WTC11 (cell line): ENCODE measurements at regions not wholly inside any gene's neighbourhood (a gene's known extent, or its start where the extent isn't known, plus 50 kb on each side); places are given as distances from the start of the nearest gene placed in this dataset.

ENCODE experiments used
- ATAC-seq: fragments of 200-7000 bp; cut with Tn5 transposase; 2 replicates; pipeline ENCODE4 v1.10.0; 2021; ENCODE audit warnings: mild to moderate bottlenecking, moderate library complexity
- CTCF ChIA-PET: fragments of 300-600 bp; sonication (Branson Sonifier 250); formaldehyde crosslinking; loops from one replicate; lab custom pipeline; 2021; ENCODE audit warnings: antibody characterized with exemption; lab: Charles Lee
- POLR2A ChIA-PET: fragments of 350-600 bp; sonication (Branson Sonifier 250); formaldehyde crosslinking; loops from one replicate; lab custom pipeline; 2021; ENCODE audit warnings: antibody characterized with exemption; lab: Charles Lee
- DNase-seq: peaks from one replicate; pipeline ENCODE4 v3.0.0; 2021; ENCODE audit warnings: low spot score
- H3K27ac Mint-ChIP-seq: 2 replicates; pipeline ENCODE4 v1.8.0; 2021; ENCODE audit warnings: mixed read lengths
- H3K27me3 Mint-ChIP-seq: 2 replicates; pipeline ENCODE4 v1.8.0; 2021; ENCODE audit warnings: low read depth, mild to moderate bottlenecking, moderate library complexity, mixed read lengths
- H3K36me3 Mint-ChIP-seq: 2 replicates; pipeline ENCODE4 v1.8.0; 2021; ENCODE audit warnings: mixed read lengths
- H3K4me1 Mint-ChIP-seq: 2 replicates; pipeline ENCODE4 v1.8.0; 2022; ENCODE audit warnings: mixed read lengths
- H3K4me3 Mint-ChIP-seq: 2 replicates; pipeline ENCODE4 v1.8.0; 2021; ENCODE audit warnings: mild to moderate bottlenecking, moderate library complexity, mixed read lengths
- H3K9me3 Mint-ChIP-seq: 2 replicates; pipeline ENCODE4 v1.8.0; 2021; ENCODE audit warnings: mixed read lengths
- ARID4B ChIP-seq: sonication (generic); formaldehyde crosslinking; IDR thresholded peaks from 2 replicates; pipeline ENCODE4 v1.8.0; 2023; ENCODE audit warnings: missing genetic modification reagents, mild to moderate bottlenecking, borderline replicate concordance
- GTF2I ChIP-seq: fragments of 250-450 bp; sonication (Bioruptor Pico); conservative IDR thresholded peaks from 2 replicates; pipeline ENCODE4 v1.4.0; 2021; ENCODE audit warnings: mild to moderate bottlenecking
- HMGA2 ChIP-seq: fragments of 250-450 bp; sonication (Bioruptor Pico); IDR thresholded peaks from 2 replicates; pipeline ENCODE4 v1.4.0; 2021; ENCODE audit warnings: mild to moderate bottlenecking, moderate library complexity
- IRF1 ChIP-seq: sonication (generic); formaldehyde crosslinking; IDR thresholded peaks from 2 replicates; pipeline ENCODE4 v1.8.0; 2023; ENCODE audit warnings: missing genetic modification reagents
- MLX ChIP-seq: sonication (generic); formaldehyde crosslinking; IDR thresholded peaks from 2 replicates; pipeline ENCODE4 v1.8.1; 2023; ENCODE audit warnings: mild to moderate bottlenecking, missing genetic modification reagents, moderate library complexity
- MYBL2 ChIP-seq: sonication (generic); formaldehyde crosslinking; IDR thresholded peaks from 2 replicates; pipeline ENCODE4 v1.8.1; 2023; ENCODE audit warnings: mild to moderate bottlenecking, moderate library complexity, missing genetic modification reagents
- NFATC4 ChIP-seq: fragments of 250-450 bp; sonication (Bioruptor Pico); IDR thresholded peaks from 2 replicates; pipeline ENCODE4 v1.9.0; 2021; ENCODE audit warnings: mild to moderate bottlenecking
- NFE2L1 ChIP-seq: sonication (generic); formaldehyde crosslinking; IDR thresholded peaks from 2 replicates; pipeline ENCODE4 v1.8.1; 2023; ENCODE audit warnings: missing genetic modification reagents
- OVOL2 ChIP-seq: fragments of 250-450 bp; sonication (Bioruptor Pico); IDR thresholded peaks from 2 replicates; pipeline ENCODE4 v1.9.0; 2021; ENCODE audit warnings: mild to moderate bottlenecking, borderline replicate concordance
- PRRX2 ChIP-seq: fragments of 250-450 bp; sonication (Bioruptor Pico); IDR thresholded peaks from 2 replicates; pipeline ENCODE4 v1.8.0; 2021; ENCODE audit warnings: mild to moderate bottlenecking
- SP1 ChIP-seq: sonication (generic); formaldehyde crosslinking; conservative IDR thresholded peaks from 2 replicates; pipeline ENCODE4 v1.8.1; 2022; ENCODE audit warnings: missing genetic modification reagents
- TEAD1 ChIP-seq: sonication (generic); formaldehyde crosslinking; IDR thresholded peaks from 2 replicates; pipeline ENCODE4 v1.8.0; 2022; ENCODE audit warnings: mild to moderate bottlenecking, missing genetic modification reagents
- USF2 ChIP-seq: sonication (generic); formaldehyde crosslinking; IDR thresholded peaks from 2 replicates; pipeline ENCODE4 v1.8.1; 2023; ENCODE audit warnings: mild to moderate bottlenecking, missing genetic modification reagents, moderate library complexity
- ZBTB43 ChIP-seq: sonication (generic); formaldehyde crosslinking; IDR thresholded peaks from 2 replicates; pipeline ENCODE4 v1.8.1; 2023; ENCODE audit warnings: mild to moderate bottlenecking, missing genetic modification reagents
- ZNF121 ChIP-seq: sonication (generic); formaldehyde crosslinking; IDR thresholded peaks from 2 replicates; pipeline ENCODE4 v1.8.0; 2023; ENCODE audit warnings: missing genetic modification reagents
- ZNF138 ChIP-seq: sonication (generic); formaldehyde crosslinking; conservative IDR thresholded peaks from 2 replicates; pipeline ENCODE4 v1.8.1; 2022; ENCODE audit warnings: mild to moderate bottlenecking, moderate library complexity, missing genetic modification reagents
- ZNF219 ChIP-seq: sonication (generic); formaldehyde crosslinking; IDR thresholded peaks from 2 replicates; pipeline ENCODE4 v1.8.0; 2023; ENCODE audit warnings: missing genetic modification reagents, mild to moderate bottlenecking, borderline replicate concordance
- ZNF317 ChIP-seq: sonication (generic); formaldehyde crosslinking; IDR thresholded peaks from 2 replicates; pipeline ENCODE4 v1.8.1; 2023; ENCODE audit warnings: low read depth, mild to moderate bottlenecking, moderate library complexity, missing genetic modification reagents, borderline replicate concordance
- TF ChIP-seq, protein P1 (sequence below): fragments of 250-450 bp; sonication (Bioruptor Pico); IDR thresholded peaks from 2 replicates; pipeline ENCODE4 v1.9.0; 2021; ENCODE audit warnings: mild to moderate bottlenecking
- TF ChIP-seq, protein P2 (sequence below): sonication (generic); formaldehyde crosslinking; IDR thresholded peaks from 2 replicates; pipeline ENCODE4 v1.8.0; 2022; ENCODE audit warnings: mild to moderate bottlenecking, missing genetic modification reagents

- no peak for ATAC-seq
- Mint-ChIP-seq H3K27ac (no peak overlapping the region), H3K27me3 (no peaks in the 10 kb centered on the region), H3K36me3 (no peaks in the 10 kb centered on the region), H3K4me1 (0 out of 2 replicates have a peak, but pooled peaks cover 2% of the 10 kb centered on the region), H3K9me3 (no peaks in the 10 kb centered on the region), H3K4me3 (no peak overlapping the region)
- DNase-seq, result no peak
- POLR2A ChIA-PET, result no interaction called here
- TF ChIP-seq OVOL2 (CRISPR knock-in tag) (no peak), ZBTB43 (CRISPR knock-in tag) (no peak), SP1 (CRISPR knock-in tag) (no peak), ZNF121 (CRISPR knock-in tag) (no peak), NFE2L1 (CRISPR knock-in tag) (no peak), ZNF317 (CRISPR knock-in tag) (no peak), ZNF138 (CRISPR knock-in tag) (no peak), USF2 (no peak), IRF1 (no peak), NFATC4 (CRISPR knock-in tag) (no peak), ARID4B (CRISPR knock-in tag) (no peak), PRRX2 (CRISPR knock-in tag) (no peak)
- TF ChIP-seq, protein P1, sequence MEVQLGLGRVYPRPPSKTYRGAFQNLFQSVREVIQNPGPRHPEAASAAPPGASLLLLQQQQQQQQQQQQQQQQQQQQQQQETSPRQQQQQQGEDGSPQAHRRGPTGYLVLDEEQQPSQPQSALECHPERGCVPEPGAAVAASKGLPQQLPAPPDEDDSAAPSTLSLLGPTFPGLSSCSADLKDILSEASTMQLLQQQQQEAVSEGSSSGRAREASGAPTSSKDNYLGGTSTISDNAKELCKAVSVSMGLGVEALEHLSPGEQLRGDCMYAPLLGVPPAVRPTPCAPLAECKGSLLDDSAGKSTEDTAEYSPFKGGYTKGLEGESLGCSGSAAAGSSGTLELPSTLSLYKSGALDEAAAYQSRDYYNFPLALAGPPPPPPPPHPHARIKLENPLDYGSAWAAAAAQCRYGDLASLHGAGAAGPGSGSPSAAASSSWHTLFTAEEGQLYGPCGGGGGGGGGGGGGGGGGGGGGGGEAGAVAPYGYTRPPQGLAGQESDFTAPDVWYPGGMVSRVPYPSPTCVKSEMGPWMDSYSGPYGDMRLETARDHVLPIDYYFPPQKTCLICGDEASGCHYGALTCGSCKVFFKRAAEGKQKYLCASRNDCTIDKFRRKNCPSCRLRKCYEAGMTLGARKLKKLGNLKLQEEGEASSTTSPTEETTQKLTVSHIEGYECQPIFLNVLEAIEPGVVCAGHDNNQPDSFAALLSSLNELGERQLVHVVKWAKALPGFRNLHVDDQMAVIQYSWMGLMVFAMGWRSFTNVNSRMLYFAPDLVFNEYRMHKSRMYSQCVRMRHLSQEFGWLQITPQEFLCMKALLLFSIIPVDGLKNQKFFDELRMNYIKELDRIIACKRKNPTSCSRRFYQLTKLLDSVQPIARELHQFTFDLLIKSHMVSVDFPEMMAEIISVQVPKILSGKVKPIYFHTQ (CRISPR knock-in tag), result no peak
- TF ChIP-seq, all 79 proteins: peak for 0
- CTCF ChIA-PET, result interaction anchor here (1.0 to 1.2 kb wide), 3 partner anchors 10 to 53 kb away, joined by 3 to 5 read pairs (median 4); no protein-coding TSS in a partner anchor
Observed at GRCh38 chr2:217703102-217703501, 299.7 kb downstream of the TNS1 start.

- CTCF ChIA-PET, result interaction anchor here (1.2 kb wide), 1 partner anchor 14 kb away, joined by 3 read pairs; no protein-coding TSS in a partner anchor
- ATAC-seq, result no peak
- no peaks in the 10 kb centered on the region for H3K27me3 Mint-ChIP-seq
- DNase-seq, result no peak
- no peak for TF ChIP-seq ZNF219 (CRISPR knock-in tag)
- TF ChIP-seq MYBL2, result no peak
- no peak for TF ChIP-seq OVOL2 (CRISPR knock-in tag)
- no peak for TF ChIP-seq GTF2I (CRISPR knock-in tag)
- no peak for TF ChIP-seq HMGA2 (CRISPR knock-in tag)
- TF ChIP-seq, protein P2, sequence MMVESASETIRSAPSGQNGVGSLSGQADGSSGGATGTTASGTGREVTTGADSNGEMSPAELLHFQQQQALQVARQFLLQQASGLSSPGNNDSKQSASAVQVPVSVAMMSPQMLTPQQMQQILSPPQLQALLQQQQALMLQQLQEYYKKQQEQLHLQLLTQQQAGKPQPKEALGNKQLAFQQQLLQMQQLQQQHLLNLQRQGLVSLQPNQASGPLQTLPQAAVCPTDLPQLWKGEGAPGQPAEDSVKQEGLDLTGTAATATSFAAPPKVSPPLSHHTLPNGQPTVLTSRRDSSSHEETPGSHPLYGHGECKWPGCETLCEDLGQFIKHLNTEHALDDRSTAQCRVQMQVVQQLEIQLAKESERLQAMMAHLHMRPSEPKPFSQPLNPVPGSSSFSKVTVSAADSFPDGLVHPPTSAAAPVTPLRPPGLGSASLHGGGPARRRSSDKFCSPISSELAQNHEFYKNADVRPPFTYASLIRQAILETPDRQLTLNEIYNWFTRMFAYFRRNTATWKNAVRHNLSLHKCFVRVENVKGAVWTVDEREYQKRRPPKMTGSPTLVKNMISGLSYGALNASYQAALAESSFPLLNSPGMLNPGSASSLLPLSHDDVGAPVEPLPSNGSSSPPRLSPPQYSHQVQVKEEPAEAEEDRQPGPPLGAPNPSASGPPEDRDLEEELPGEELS, result no peak
- no peak for TF ChIP-seq TEAD1 (CRISPR knock-in tag)
- TF ChIP-seq MLX (CRISPR knock-in tag), result no peak
- TF ChIP-seq, all 79 proteins: peak for 0
- Mint-ChIP-seq H3K4me3 (no peak overlapping the region), H3K27ac (no peak overlapping the region), H3K4me1 (no peaks in the 10 kb centered on the region), H3K9me3 (no peaks in the 10 kb centered on the region), H3K36me3 (no peaks in the 10 kb centered on the region)
- POLR2A ChIA-PET, result no interaction called here
Observed at GRCh38 chr2:217701622-217702021, 301.2 kb downstream of the TNS1 start.
